ENCODE measurements at regions not wholly inside any gene's neighbourhood (a gene's known extent, or its start where the extent isn't known, plus 50 kb on each side); places are given as distances from the start of the nearest gene placed in this dataset.

- H3K36me3 Mint-ChIP-seq (ENCODE audit: low read depth), result no peaks in the 10 kb centered on the region
- no peaks in the 10 kb centered on the region for H3K4me1 Mint-ChIP-seq
Observed at GRCh38 chr1:104353580-104353979, 603.9 kb downstream of the AMY1C start.

GRCh38 chr1:104358086-104358485 is 608.4 kb downstream of the AMY1C start:
- Mint-ChIP-seq H3K4me3 (no peak overlapping the region), H3K9me3 (peaks cover 19% of the 10 kb centered on the region), H3K27me3 (no peaks in the 10 kb centered on the region), H3K27ac (no peak overlapping the region), H3K36me3 (ENCODE audit: low read depth) (no peaks in the 10 kb centered on the region), H3K4me1 (no peaks in the 10 kb centered on the region)
- ATAC-seq (replicated peaks), result no peak

More at GRCh38 chr1:104353580-104353979, 603.9 kb downstream of the AMY1C start:
- Mint-ChIP-seq H3K9me3 (peaks cover 9% of the 10 kb centered on the region), H3K27ac (no peak overlapping the region), H3K4me3 (no peak overlapping the region), H3K27me3 (no peaks in the 10 kb centered on the region)
- ATAC-seq (replicated peaks), result no peak

- H3K27me3 Mint-ChIP-seq, result no peaks in the 10 kb centered on the region
- ATAC-seq (replicated peaks), result no peak
- no peak overlapping the region for H3K27ac Mint-ChIP-seq
- no peaks in the 10 kb centered on the region for H3K4me1 Mint-ChIP-seq
- peaks cover 19% of the 10 kb centered on the region for H3K9me3 Mint-ChIP-seq
- H3K36me3 Mint-ChIP-seq (ENCODE audit: low read depth), result no peaks in the 10 kb centered on the region
- H3K4me3 Mint-ChIP-seq, result no peak overlapping the region
Observed at GRCh38 chr1:104358621-104359020, 608.9 kb downstream of the AMY1C start.

DNA sequence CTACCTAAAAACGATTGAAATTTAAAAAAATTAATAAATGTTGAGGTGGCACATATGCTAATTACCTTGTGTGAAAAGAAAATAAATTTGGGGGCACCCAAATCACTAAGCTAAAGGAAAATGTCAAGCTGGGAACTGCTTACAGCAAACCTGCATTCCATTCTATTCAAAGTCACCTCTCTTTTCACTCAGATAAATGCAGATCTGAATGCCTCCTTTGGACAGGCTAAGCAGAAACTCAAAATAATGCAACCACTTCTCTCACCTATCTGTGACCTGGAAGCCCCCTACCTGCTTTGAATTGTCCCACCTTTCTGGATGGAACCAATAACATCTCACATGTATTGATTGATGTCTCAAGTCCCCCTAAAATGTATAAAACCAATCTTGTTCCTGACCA is 628.7 kb downstream of the AMY1C start:
- H3K4me1 Mint-ChIP-seq, result no peaks in the 10 kb centered on the region
- H3K4me3 Mint-ChIP-seq, result no peak overlapping the region
- H3K27me3 Mint-ChIP-seq, result no peaks in the 10 kb centered on the region
- H3K9me3 Mint-ChIP-seq, result peaks cover 23% of the 10 kb centered on the region
- no peak for ATAC-seq (replicated peaks)
- H3K27ac Mint-ChIP-seq, result no peak overlapping the region
- no peaks in the 10 kb centered on the region for H3K36me3 Mint-ChIP-seq (ENCODE audit: low read depth)

- Mint-ChIP-seq H3K9me3 (peaks cover 22% of the 10 kb centered on the region), H3K4me1 (no peaks in the 10 kb centered on the region), H3K27me3 (no peaks in the 10 kb centered on the region), H3K36me3 (ENCODE audit: low read depth) (no peaks in the 10 kb centered on the region), H3K4me3 (no peak overlapping the region), H3K27ac (no peak overlapping the region)
- ATAC-seq (replicated peaks), result no peak
Observed at GRCh38 chr1:104380003-104380402, 630.3 kb downstream of the AMY1C start.

DNA sequence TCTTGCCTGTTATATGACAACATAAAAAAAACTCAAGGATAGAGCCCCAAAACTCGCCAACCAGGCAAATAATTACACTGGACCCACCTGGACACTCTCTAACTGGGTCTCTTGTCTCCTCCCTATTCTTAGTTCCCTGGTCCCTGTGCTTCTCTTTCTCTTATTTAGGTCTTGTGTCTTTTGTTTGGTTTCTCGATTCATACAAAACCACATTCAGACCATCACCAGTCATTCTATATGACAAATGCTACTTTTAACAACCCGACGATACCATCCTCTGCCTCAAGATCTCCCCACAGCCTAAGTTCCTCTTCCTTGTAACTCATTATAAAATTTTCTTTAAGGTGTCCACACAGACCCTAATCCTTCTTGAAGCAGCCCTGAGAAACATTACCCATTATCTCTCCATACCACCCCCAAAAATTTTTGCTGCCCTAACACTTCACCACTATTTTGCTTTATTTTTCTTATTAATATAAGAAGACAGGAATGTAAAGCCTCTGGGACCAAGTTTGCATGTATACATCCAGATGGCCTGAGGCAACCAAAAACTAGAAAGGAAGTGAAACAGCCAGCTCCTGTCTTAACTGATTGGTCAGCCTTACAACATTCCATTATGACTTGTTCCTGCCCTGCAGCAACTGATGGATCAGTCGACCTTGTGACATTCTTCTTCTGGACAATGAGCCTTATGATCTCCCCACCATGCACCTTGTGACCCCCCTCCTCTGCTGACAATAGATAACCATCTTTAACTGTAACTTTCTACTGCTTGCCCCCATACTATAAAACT is 638.2 kb downstream of the AMY1C start:
- H3K4me1 Mint-ChIP-seq, result no peaks in the 10 kb centered on the region
- no peaks in the 10 kb centered on the region for H3K36me3 Mint-ChIP-seq (ENCODE audit: low read depth)
- no peak overlapping the region for H3K27ac Mint-ChIP-seq

GRCh38 chr1:104392552-104392951 is 642.9 kb downstream of the AMY1C start:
- no peaks in the 10 kb centered on the region for H3K4me1 Mint-ChIP-seq
- peaks cover 16% of the 10 kb centered on the region for H3K9me3 Mint-ChIP-seq
- H3K27me3 Mint-ChIP-seq, result no peaks in the 10 kb centered on the region
- H3K36me3 Mint-ChIP-seq (ENCODE audit: low read depth), result no peaks in the 10 kb centered on the region
- no peak overlapping the region for H3K4me3 Mint-ChIP-seq
- no peak for ATAC-seq (replicated peaks)
- H3K27ac Mint-ChIP-seq, result no peak overlapping the region

More for the DNA sequence above, 638.2 kb downstream of the AMY1C start:
- Mint-ChIP-seq H3K4me3 (no peak overlapping the region), H3K27me3 (no peaks in the 10 kb centered on the region), H3K9me3 (peaks cover 11% of the 10 kb centered on the region)
- no peak for ATAC-seq (replicated peaks)

DNA sequence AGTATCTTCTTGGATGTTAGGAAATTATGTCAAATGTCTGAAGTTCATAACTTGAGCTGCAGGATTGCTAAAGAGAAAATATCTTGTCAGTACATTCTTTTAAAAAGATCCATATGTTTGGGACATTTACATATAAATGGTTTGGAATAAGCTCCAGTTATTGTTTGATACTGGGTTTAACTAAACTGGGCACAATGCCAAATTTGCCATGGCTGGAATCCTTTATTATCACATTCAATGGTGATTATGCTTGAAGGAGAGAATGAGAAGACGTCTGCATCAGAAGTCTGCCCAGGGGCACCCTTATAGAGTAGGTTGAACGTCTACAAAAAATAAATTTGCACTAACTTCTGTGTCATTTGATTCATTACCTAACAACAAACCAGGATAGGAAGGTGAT is 652.5 kb downstream of the AMY1C start:
- no peaks in the 10 kb centered on the region for H3K27me3 Mint-ChIP-seq
- no peak overlapping the region for H3K4me3 Mint-ChIP-seq
- H3K27ac Mint-ChIP-seq, result no peak overlapping the region
- no peak for ATAC-seq (replicated peaks)
- no peaks in the 10 kb centered on the region for H3K4me1 Mint-ChIP-seq
- no peaks in the 10 kb centered on the region for H3K36me3 Mint-ChIP-seq (ENCODE audit: low read depth)
- peaks cover 4% of the 10 kb centered on the region for H3K9me3 Mint-ChIP-seq

- Mint-ChIP-seq H3K9me3 (no peaks in the 10 kb centered on the region), H3K27ac (no peak overlapping the region), H3K4me1 (no peaks in the 10 kb centered on the region), H3K4me3 (no peak overlapping the region), H3K36me3 (ENCODE audit: low read depth) (no peaks in the 10 kb centered on the region), H3K27me3 (no peaks in the 10 kb centered on the region)
- no peak for ATAC-seq (replicated peaks)
Observed at GRCh38 chr1:104403883-104404282, 654.2 kb downstream of the AMY1C start.

GRCh38 chr1:104406728-104407127 is 657.0 kb downstream of the AMY1C start:
- Mint-ChIP-seq H3K9me3 (no peaks in the 10 kb centered on the region), H3K36me3 (ENCODE audit: low read depth) (no peaks in the 10 kb centered on the region), H3K27me3 (no peaks in the 10 kb centered on the region), H3K4me1 (no peaks in the 10 kb centered on the region), H3K4me3 (no peak overlapping the region), H3K27ac (no peak overlapping the region)
- ATAC-seq (replicated peaks), result no peak

DNA sequence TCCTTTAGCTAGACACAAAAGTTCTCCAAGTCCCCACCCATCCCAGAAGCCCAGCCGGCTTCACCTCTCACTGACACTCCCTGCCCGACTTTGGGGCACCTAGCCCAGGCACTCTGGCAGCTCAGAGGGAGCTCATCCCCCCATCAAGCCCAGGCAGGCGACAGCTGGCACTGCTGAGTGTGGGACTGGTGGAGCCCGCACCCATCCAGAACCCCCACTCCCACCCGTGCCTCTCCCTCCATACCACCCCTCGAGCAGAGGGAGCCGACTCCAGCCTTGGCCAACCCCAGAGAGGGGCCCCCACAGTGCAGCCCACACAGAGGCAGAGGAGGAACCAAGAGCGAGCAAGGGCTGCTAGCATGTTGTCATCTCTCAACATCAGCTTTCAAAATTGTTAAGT is 658.6 kb downstream of the AMY1C start:
- Mint-ChIP-seq H3K36me3 (ENCODE audit: low read depth) (no peaks in the 10 kb centered on the region), H3K27ac (no peak overlapping the region), H3K4me3 (no peak overlapping the region), H3K27me3 (no peaks in the 10 kb centered on the region), H3K9me3 (no peaks in the 10 kb centered on the region), H3K4me1 (no peaks in the 10 kb centered on the region)
- no peak for ATAC-seq (replicated peaks)

GRCh38 chr1:104435255-104435654 is 685.6 kb downstream of the AMY1C start:
- no peak for ATAC-seq (replicated peaks)
- Mint-ChIP-seq H3K9me3 (peaks cover 9% of the 10 kb centered on the region), H3K27ac (no peak overlapping the region), H3K4me1 (no peaks in the 10 kb centered on the region), H3K4me3 (no peak overlapping the region), H3K27me3 (no peaks in the 10 kb centered on the region), H3K36me3 (ENCODE audit: low read depth) (no peaks in the 10 kb centered on the region)

DNA sequence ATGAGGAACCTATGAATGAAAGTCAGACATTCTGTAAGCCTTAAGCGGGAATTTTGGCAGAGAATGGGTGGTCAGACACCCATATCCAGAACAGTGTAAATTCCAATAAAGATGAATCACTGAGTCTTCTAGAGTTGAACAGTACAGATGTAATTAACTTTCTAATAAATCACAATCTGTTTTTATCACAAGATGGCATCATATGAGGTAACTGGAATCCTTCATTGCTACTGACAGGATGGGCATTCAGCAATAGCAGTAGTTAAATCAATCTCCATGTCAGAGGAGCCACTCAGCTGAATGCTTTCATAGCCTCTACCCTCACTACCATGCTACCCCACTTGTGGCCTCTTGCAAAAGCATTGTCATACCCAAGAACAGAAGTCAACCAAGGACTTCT is 690.3 kb downstream of the AMY1C start:
- no peaks in the 10 kb centered on the region for H3K36me3 Mint-ChIP-seq (ENCODE audit: low read depth)
- no peak overlapping the region for H3K4me3 Mint-ChIP-seq
- H3K27ac Mint-ChIP-seq, result no peak overlapping the region
- H3K9me3 Mint-ChIP-seq, result peaks cover 19% of the 10 kb centered on the region
- no peaks in the 10 kb centered on the region for H3K4me1 Mint-ChIP-seq
- no peaks in the 10 kb centered on the region for H3K27me3 Mint-ChIP-seq
- ATAC-seq (replicated peaks), result no peak

DNA sequence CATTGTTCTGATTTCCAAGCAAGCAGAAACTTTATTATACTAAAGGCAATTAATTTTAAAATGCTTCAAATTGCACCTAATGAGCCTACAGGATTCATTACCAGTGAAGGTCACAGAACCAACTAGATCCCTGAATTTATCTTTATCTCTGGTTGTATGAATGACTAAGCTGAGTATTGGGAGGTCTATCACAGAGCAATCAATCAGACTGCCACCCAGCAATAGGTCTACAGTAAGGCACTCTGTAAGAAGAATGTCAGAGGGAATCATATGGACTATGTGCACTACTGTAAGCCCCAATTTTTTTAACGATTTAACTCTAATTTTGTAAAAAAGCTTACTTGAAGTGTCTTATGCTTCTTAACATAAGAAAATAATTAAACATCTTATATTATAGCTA is 707.0 kb downstream of the AMY1C start:
- no peak overlapping the region for H3K4me3 Mint-ChIP-seq
- peaks cover 25% of the 10 kb centered on the region for H3K9me3 Mint-ChIP-seq
- H3K27me3 Mint-ChIP-seq, result no peaks in the 10 kb centered on the region
- H3K4me1 Mint-ChIP-seq, result no peaks in the 10 kb centered on the region
- ATAC-seq (replicated peaks), result no peak
- no peak overlapping the region for H3K27ac Mint-ChIP-seq
- no peaks in the 10 kb centered on the region for H3K36me3 Mint-ChIP-seq (ENCODE audit: low read depth)

- Mint-ChIP-seq H3K4me3 (no peak overlapping the region), H3K4me1 (no peaks in the 10 kb centered on the region), H3K27ac (no peak overlapping the region), H3K36me3 (ENCODE audit: low read depth) (no peaks in the 10 kb centered on the region), H3K27me3 (no peaks in the 10 kb centered on the region), H3K9me3 (peaks cover 18% of the 10 kb centered on the region)
- ATAC-seq (replicated peaks), result no peak
Observed at GRCh38 chr1:104459886-104460285, 710.2 kb downstream of the AMY1C start.

DNA sequence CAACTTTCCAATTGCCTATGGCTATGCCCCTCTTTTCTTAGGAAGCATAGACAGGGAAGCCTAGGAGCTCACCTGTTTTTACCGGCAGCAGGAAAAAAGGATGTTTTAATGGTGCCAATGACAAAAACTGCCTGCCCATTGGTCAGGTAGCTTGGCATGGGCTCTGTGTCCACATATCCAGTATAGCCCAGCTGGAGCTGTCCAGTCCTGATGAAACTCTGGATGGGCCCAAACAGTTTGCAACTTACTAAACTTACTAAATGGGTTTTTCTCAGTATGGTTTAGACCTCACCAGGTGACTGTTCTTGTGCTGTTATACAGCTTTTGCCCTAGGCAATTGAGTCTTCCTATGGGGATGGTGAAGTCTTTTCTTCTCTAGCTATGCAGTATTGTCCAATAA is 711.2 kb downstream of the AMY1C start:
- no peaks in the 10 kb centered on the region for H3K4me1 Mint-ChIP-seq
- H3K27ac Mint-ChIP-seq, result no peak overlapping the region
- H3K9me3 Mint-ChIP-seq, result peaks cover 18% of the 10 kb centered on the region
- H3K27me3 Mint-ChIP-seq, result no peaks in the 10 kb centered on the region
- ATAC-seq (replicated peaks), result no peak
- H3K36me3 Mint-ChIP-seq (ENCODE audit: low read depth), result no peaks in the 10 kb centered on the region
- no peak overlapping the region for H3K4me3 Mint-ChIP-seq

All from activated T-helper 17 cell treated with anti-CD3 and anti-CD28 coated beads, Interleukin-2, amount 50 U/mL, for 72 hours (primary cell).